ENCODE measurements at regions not wholly inside any gene's neighbourhood (a gene's known extent, or its start where the extent isn't known, plus 50 kb on each side); places are given as distances from the start of the nearest gene placed in this dataset.

DNA sequence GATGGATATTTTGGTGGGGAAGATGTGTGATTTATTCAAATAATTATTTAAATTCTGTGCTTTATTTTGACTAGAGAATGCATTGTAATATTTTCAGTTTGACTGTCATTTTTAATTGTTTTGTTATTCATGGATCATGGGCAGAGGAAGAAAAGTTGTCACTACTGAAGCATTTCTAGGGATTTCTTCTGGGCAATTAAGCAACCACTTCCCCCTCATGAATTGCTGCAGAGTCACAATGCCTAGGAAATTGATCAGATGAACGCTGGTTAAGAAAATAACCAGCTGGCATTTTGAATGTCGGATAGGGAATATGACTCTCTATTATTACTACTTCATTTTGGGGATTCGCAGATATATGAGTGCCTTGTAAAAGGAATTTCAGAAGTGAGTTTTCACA lies 283.3 kb downstream of the IL15 start:
- dilution Hi-C loops (cut with HindIII; ENCODE audit: low sequenced_read_pairs, unreplicated experiment): no loop called here
- Histone ChIP-seq H4K8ac (ENCODE audit: low read depth in 2 of 2, low read length in 2 of 2) (no peak overlapping the region), H2BK20ac (ENCODE audit: low read depth, low read length) (no peak overlapping the region), H3K27me3 (ENCODE audit: control insufficient read depth, insufficient read depth, low read length) (no peaks in the 10 kb centered on the region), H2AK9ac (replicated peaks; ENCODE audit: low read depth, low read length, poor library complexity) (no peak overlapping the region), H3K4me3 (ENCODE audit: insufficient read depth, low read depth, low read length) (no peak overlapping the region), H4K20me1 (ENCODE audit: insufficient read depth, low read length) (no peaks in the 10 kb centered on the region), H3K4me1 (ENCODE audit: control insufficient read depth, insufficient read depth, low read length) (no peaks in the 10 kb centered on the region), H4K91ac (ENCODE audit: insufficient read depth, low read depth, low read length) (no peak overlapping the region), H4K5ac (ENCODE audit: low read depth, low read length) (no peak overlapping the region), H3K4ac (ENCODE audit: low read depth, low read length) (no peak overlapping the region), H2BK15ac (ENCODE audit: low read depth, low read length) (no peak overlapping the region), H2AFZ (replicated peaks; ENCODE audit: low read length, poor library complexity) (no peak overlapping the region), H3K79me1 (ENCODE audit: low read depth in 1 of 2, low read length in 2 of 2) (no peaks in the 10 kb centered on the region), H3K23ac (ENCODE audit: low read depth, low read length) (no peak overlapping the region), H3K4me2 (ENCODE audit: low read depth, low read length) (no peak overlapping the region), H2BK5ac (ENCODE audit: low read depth, low read length, poor library complexity, severe bottlenecking) (no peak overlapping the region), H3K9me3 (ENCODE audit: control insufficient read depth, insufficient read depth, low read length) (no peaks in the 10 kb centered on the region), H3K18ac (ENCODE audit: low read depth, low read length) (no peak overlapping the region), H3K36me3 (ENCODE audit: control insufficient read depth, insufficient read depth, low read length) (no peaks in the 10 kb centered on the region), H3K9me1 (ENCODE audit: insufficient read depth, low read length) (no peaks in the 10 kb centered on the region; the same call in 1 of the 2 replicates), H2AK5ac (ENCODE audit: low read depth, low read length) (no peak overlapping the region), H3K56ac (ENCODE audit: extremely low read depth, insufficient read depth, low read length) (no peak overlapping the region), H3K14ac (replicated peaks; ENCODE audit: low read depth, low read length) (no peak overlapping the region), H3K27ac (ENCODE audit: insufficient read depth, low read length) (no peak overlapping the region), H2BK120ac (ENCODE audit: low read depth, low read length) (no peak overlapping the region), H3K9ac (ENCODE audit: low read depth, low read length) (no peak overlapping the region)
- no CpG with 5 or more reads among the region's 3 CpGs for WGBS, 2 experiments (ENCODE audit: extremely low coverage in 2 of 2, insufficient read length in 1 of 2)
- POLR2A ChIA-PET (ENCODE audit: unreplicated experiment): no interaction called here
- in situ Hi-C loops (cut with MboI; ENCODE audit: low sequenced_read_pairs): no loop called here
- ATAC-seq (ENCODE audit: low read depth): no peak
- DNase-seq: no peak
- CTCF ChIA-PET: no interaction called here
- TF ChIP-seq, protein P1, sequence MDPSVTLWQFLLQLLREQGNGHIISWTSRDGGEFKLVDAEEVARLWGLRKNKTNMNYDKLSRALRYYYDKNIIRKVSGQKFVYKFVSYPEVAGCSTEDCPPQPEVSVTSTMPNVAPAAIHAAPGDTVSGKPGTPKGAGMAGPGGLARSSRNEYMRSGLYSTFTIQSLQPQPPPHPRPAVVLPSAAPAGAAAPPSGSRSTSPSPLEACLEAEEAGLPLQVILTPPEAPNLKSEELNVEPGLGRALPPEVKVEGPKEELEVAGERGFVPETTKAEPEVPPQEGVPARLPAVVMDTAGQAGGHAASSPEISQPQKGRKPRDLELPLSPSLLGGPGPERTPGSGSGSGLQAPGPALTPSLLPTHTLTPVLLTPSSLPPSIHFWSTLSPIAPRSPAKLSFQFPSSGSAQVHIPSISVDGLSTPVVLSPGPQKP (IDR thresholded peaks at IDR 0.05; ENCODE audit: borderline replicate concordance, low read depth, low read length): no peak
- TF ChIP-seq BHLHE40 (IDR thresholded peaks at IDR 0.05; ENCODE audit: low read depth, low read length) (no peak), RFX5 (IDR thresholded peaks at IDR 0.05; ENCODE audit: low read depth, low read length) (no peak), MXI1 (IDR thresholded peaks at IDR 0.05; ENCODE audit: borderline replicate concordance, low read depth, low read length) (no peak), SMC3 (IDR thresholded peaks at IDR 0.05; ENCODE audit: low read depth, low read length) (no peak), MAFK (IDR thresholded peaks at IDR 0.05; ENCODE audit: low read depth, low read length) (no peak), POLR2A (IDR thresholded peaks at IDR 0.05; ENCODE audit: low read depth, low read length) (no peak), NFE2L2 (IDR thresholded peaks at IDR 0.05; ENCODE audit: low read depth, low read length) (no peak), CEBPB (IDR thresholded peaks at IDR 0.05; ENCODE audit: low read depth, low read length) (no peak), RAD21 (IDR thresholded peaks at IDR 0.05; ENCODE audit: low read length) (no peak), MAZ (IDR thresholded peaks at IDR 0.05; ENCODE audit: borderline replicate concordance, low read depth, low read length) (no peak), CHD1 (IDR thresholded peaks at IDR 0.05; ENCODE audit: low read depth, low read length) (no peak), RCOR1 (IDR thresholded peaks at IDR 0.05; ENCODE audit: insufficient replicate concordance, low read length) (no peak)
- TF ChIP-seq, protein P2, sequence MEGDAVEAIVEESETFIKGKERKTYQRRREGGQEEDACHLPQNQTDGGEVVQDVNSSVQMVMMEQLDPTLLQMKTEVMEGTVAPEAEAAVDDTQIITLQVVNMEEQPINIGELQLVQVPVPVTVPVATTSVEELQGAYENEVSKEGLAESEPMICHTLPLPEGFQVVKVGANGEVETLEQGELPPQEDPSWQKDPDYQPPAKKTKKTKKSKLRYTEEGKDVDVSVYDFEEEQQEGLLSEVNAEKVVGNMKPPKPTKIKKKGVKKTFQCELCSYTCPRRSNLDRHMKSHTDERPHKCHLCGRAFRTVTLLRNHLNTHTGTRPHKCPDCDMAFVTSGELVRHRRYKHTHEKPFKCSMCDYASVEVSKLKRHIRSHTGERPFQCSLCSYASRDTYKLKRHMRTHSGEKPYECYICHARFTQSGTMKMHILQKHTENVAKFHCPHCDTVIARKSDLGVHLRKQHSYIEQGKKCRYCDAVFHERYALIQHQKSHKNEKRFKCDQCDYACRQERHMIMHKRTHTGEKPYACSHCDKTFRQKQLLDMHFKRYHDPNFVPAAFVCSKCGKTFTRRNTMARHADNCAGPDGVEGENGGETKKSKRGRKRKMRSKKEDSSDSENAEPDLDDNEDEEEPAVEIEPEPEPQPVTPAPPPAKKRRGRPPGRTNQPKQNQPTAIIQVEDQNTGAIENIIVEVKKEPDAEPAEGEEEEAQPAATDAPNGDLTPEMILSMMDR (conservative IDR thresholded peaks at IDR 0.05; ENCODE audit: low read depth, low read length): no peak
- TF ChIP-seq, protein P3, sequence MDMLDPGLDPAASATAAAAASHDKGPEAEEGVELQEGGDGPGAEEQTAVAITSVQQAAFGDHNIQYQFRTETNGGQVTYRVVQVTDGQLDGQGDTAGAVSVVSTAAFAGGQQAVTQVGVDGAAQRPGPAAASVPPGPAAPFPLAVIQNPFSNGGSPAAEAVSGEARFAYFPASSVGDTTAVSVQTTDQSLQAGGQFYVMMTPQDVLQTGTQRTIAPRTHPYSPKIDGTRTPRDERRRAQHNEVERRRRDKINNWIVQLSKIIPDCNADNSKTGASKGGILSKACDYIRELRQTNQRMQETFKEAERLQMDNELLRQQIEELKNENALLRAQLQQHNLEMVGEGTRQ (IDR thresholded peaks at IDR 0.05; ENCODE audit: low read depth, low read length): no peak
- no TSS peak for BruUV-seq (replicated peaks)
- intact Hi-C loops (cut with micrococcal nuclease): no loop called here

Data from IMR-90 (cell line).